ENCODE measurements at regions not wholly inside any gene's neighbourhood (a gene's known extent, or its start where the extent isn't known, plus 50 kb on each side); places are given as distances from the start of the nearest gene placed in this dataset.

GRCh38 chr5:173689737-173690360 is 73.4 kb upstream of the BOD1 start:
- no peak for DNase-seq (ENCODE audit: low read depth in 1 of 2, low spot score in 1 of 2)

DNA sequence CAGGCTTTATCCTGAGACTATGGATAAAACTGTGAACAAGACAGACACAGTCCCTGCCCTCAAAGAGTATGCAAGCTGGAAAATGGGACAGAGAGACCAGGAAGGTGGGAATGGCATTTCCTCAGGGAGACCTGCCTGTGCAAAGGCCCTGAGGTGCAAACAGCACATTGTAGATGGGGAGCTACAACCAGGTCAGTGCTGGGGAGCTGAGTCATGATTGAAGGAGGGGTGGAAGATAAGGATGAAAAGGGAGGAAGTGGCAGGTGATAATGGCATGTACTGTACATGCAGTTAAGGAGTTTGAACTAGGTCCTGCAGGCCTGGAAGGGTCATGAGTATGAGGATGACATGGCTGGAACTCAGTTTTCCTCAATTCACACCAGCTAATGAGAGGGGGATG is 75.5 kb upstream of the BOD1 start:
- DNase-seq (ENCODE audit: low read depth in 1 of 2, low spot score in 1 of 2), result no peak

GRCh38 chr5:173693670-173694069 is 77.2 kb upstream of the BOD1 start:
- no peak for DNase-seq (ENCODE audit: low read depth in 1 of 2, low spot score in 1 of 2)

DNA sequence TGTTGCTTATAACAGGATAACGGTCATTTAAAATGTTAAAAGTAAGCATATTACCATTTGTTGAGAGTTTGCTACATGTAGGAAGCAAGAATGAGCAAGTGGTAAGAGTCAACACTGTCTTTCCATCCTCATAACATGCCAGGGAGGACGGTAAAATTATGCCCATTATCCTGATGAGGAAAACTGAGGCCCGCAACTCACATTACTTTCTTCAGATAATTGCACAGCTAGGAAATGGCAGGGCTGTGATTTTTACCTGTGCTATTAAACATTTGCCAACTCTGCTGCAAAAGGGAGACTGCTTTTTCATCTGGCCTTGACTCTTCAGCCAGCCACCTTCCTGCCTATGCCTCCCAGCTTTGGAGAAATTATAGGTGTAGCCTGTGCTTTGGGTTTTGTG is 79.8 kb upstream of the BOD1 start:
- no peak for DNase-seq (ENCODE audit: low read depth in 1 of 2, low spot score in 1 of 2)

GRCh38 chr5:173697931-173698579 is 81.6 kb upstream of the BOD1 start:
- DNase-seq (ENCODE audit: low read depth in 1 of 2, low spot score in 1 of 2), result no peak

- no peak for DNase-seq (ENCODE audit: low read depth in 1 of 2, low spot score in 1 of 2)
Measured at GRCh38 chr5:173699966-173700365, 83.5 kb upstream of the BOD1 start.

GRCh38 chr5:173703466-173703865 is 87.0 kb upstream of the BOD1 start:
- DNase-seq (ENCODE audit: low read depth in 1 of 2, low spot score in 1 of 2), result no peak

DNA sequence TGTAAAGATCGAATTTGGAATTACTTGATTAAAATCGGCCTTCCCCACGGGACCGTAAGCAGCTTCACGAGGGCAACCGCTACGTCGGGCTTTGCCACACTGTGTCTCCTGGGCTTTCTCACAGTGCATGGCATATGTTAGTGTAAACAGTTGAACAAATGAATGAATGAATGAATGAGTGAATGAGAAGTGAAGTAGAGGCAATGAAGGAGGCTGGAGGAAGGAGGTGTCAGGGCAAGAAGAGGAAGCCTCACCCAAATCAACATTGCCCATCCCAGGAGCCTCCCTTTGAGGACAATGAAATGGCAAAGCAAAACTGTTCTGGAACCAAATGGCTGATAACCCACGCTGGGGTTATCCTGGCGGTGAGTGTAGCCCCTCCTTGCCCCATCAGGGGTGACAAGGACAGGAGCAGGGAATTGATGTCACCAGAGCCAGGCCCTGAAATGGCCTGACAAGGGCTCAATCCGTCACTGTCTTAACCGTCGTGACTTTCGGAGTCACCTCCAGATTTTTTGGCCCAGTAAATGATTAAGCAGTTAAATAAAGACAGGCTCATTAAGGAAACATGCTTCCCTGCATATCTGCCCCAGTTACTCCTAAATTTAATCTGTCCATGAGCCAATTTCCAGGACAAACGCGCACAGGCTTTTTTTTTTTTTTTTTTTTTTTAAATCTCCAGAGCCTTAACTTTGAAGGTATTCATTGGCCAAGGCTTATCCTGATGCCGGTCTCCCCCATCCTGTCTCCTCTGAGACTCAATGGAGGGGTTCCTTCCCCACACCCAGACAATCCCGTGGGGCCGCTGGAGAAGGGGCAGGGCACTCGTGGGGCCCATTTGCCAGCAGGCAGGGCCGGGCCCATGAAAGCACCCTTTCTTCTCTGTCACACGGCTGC is 88.4 kb upstream of the BOD1 start:
- no peak for DNase-seq (ENCODE audit: low read depth in 1 of 2, low spot score in 1 of 2)

GRCh38 chr5:173705512-173706044 is 89.1 kb upstream of the BOD1 start:
- DNase-seq (ENCODE audit: low read depth in 1 of 2, low spot score in 1 of 2), result no peak

DNA sequence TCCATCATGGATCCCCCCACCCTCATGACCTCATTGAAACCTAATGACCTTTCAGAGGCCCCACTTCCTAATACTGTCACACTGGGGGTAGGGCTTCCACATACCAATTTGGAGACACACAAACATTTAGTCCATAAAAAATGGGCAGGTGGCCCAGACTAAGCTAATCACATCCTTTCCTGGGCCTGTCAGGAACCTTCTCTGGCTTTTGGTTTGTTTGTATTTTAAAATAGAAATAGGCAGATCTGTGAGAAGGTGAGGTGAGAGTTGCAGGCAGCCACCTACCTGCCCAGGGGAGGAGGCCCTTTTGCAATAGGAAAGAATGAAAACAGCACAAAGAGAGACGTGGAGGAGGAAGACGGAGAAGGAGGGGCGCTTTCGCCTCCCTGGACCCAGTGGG is 90.2 kb upstream of the BOD1 start:
- DNase-seq (ENCODE audit: low read depth in 1 of 2, low spot score in 1 of 2), result no peak

DNA sequence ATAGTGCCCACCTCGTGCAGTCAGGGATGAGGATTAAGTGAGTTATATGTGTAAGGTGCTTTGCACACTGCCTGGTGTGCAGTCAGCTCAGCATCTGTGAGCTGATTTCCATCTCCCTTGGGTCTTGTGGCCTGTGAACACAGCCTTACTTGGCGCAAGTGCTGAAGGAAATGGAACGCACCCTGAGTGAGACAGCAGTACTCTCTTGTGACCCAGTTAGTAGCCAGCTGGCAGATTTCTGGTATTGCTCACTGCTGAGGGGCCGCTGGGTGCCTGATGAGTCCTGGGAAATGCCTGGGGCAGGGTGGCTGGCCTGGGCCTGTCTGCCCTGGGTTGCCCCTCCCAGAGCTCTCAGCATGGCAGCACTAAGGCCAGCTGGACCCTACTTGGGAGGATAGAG is 90.9 kb upstream of the BOD1 start:
- no peak for DNase-seq (ENCODE audit: low read depth in 1 of 2, low spot score in 1 of 2)

GRCh38 chr5:173709145-173709544 is 92.7 kb upstream of the BOD1 start:
- DNase-seq (ENCODE audit: low read depth in 1 of 2, low spot score in 1 of 2), result no peak

DNA sequence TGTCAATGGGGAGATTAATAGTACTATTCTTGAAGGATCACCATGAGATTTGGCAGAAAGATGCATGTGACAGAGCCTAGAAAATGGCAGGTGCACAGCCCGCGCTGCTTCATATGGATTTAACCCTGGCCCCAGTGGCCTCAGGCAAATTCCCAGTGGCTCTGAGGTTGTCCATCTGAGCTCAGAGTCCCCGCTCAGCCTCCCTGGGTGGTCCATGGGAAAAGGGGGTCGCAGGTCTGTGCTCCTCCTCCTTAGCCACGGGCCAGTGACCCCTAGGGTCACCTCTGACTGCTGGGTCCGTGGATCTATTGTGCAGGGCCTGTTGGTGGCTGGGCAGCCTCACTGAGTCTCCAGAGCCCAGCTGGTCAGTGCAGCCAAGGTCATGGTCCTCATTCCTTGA is 93.3 kb upstream of the BOD1 start:
- no peak for DNase-seq (ENCODE audit: low read depth in 1 of 2, low spot score in 1 of 2)

DNA sequence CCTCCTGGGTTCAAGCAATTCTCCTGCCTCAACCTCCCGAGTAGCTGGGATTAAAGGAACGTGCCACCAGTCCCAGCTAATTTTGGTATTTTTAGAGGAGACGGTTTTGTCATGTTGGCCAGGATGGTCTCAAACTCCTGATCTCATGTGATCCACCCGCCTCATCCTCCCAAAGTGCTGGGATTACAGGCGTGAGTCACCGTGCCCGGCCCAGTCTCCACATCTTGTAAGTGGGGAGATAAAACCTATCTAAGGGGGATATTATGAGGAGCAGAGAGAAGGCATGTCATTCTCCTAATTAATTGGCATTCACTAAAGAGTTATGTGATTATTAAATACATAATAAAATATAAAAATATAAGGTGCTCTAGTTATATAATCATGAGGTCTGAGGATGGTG is 94.1 kb upstream of the BOD1 start:
- no peak for DNase-seq (ENCODE audit: low read depth in 1 of 2, low spot score in 1 of 2)

DNA sequence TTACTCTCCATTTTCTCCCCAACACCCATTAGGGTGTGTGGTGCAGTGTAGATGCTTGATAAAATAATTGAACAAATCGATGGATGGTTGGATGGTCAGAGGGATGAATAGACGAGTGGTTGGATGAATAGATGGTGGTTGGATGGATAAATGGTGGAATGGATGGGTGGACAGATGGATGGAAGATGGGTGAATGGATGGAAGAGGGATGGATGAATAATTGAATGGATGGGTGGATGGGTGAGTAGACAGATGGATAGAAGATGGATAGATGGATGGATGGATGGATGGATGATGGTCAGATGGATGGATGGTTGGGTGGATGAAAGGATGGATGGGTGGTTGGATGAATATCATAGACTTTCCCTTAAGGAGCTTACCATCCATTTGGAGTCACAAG is 95.0 kb upstream of the BOD1 start:
- DNase-seq (ENCODE audit: low read depth in 1 of 2, low spot score in 1 of 2), result no peak

DNA sequence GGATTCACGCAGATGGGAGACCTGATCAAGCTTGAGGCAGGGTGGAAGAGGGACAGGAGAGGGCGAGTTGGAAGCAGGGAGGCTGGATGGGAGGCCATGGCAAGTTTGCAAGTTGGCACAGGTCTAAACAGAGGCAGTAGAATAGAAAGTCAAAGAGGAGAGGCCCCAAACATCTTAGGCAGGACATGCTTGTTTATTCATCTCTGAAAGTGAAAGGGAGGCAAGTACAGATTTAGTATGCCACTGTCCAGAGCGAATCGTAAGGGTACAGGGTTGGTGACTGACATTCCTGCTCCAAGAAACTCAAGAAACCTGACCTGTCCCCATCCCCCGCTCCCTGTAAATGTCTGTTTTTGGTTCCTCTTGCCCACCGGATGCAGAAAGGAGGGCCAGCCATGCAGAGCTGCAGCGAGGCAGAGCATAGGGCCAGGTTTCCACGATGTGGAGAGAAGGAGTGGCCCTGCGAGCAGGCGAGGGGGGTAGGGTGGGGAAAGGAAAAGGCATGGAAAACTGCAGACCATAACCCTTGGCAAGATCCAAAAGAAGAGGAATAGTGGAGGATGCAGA is 96.2 kb upstream of the BOD1 start:
- DNase-seq (ENCODE audit: low read depth in 1 of 2, low spot score in 1 of 2), result no peak

DNA sequence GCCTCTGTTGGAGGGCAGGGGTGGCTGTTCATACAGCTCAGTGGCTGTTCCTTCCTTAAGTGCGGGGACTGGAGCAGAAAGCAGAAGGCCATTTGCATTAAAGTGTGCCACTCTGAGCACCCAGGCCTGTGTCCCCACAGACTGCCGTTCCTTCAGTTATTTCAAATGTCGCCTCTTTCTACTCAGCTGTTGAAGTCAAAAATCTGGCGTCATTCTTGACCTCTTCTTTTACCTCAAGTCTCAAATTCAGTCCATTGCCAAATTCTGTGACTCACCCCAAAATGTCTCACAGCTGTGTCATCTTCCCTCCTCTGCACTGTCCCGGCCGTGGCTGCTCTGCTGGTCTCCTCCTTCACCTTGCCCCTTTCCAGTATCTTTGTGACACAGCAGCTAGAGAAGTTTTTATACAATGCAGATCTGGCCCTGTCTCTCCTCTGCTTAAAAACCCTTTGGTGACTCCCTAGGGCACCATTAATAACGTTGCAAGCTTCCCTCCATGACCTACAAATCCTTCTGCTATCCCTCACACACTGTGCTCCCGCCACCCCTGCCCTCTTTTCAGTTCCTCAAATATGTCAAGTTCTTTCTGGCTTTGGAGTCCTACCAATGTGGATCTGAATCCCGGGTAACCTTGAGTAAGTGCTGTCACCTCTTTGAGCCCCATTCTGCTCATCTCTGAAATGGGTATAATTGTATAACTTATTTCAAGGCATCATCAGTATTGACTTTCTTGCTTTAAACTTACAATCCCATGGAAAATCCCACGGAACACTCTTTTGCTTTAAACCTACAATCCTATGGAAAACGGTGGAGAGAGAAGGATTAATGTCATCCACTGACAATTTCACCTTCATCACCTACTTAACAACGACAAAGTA is 98.3 kb upstream of the BOD1 start:
- no peak for DNase-seq (ENCODE audit: low read depth in 1 of 2, low spot score in 1 of 2)

- DNase-seq (ENCODE audit: low read depth in 1 of 2, low spot score in 1 of 2), result no peak
Measured at GRCh38 chr5:173715607-173716006, 99.2 kb upstream of the BOD1 start.

GRCh38 chr5:173716058-173716682 is 99.7 kb upstream of the BOD1 start:
- no peak for DNase-seq (ENCODE audit: low read depth in 1 of 2, low spot score in 1 of 2)

DNA sequence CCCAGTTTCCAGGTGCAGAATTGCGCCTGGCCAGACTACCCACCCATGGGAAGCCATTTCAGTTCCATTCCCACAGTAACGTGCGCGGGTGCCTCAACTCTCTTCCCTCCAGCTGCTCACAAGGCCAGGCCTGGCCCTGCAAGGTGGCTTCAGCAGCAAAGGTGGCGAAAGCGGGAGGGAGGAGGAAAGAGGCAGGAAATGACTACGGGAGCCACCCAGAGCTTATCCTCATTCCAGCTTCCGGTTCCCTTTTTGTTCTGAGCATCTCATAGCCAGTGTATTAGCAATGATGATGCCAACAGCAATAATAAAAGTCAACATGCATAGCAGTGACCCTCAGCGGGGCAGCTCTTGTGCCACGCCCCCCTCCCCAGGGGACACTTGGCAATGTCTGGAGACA is 101.5 kb upstream of the BOD1 start:
- DNase-seq (ENCODE audit: low read depth in 1 of 2, low spot score in 1 of 2), result no peak
